Psoas muscle (tissue), 7 donors: ENCODE measurements at regions not wholly inside any gene's neighbourhood (a gene's known extent, or its start where the extent isn't known, plus 50 kb on each side); places are given as distances from the start of the nearest gene placed in this dataset.

ENCODE experiments used
- ATAC-seq, 4 donors: fragments of 200-7000 bp; cut with Tn5 transposase; one replicate each; pipeline ENCODE4 v1.9.1; 2020; ENCODE audit warnings: moderate library complexity in 3 of 4, mild to moderate bottlenecking in 2 of 4
- DNase-seq, 2 donors: peaks; one replicate each; pipeline ENCODE4 v3.0.0-alpha.2; 2020
- H3K27ac ChIP-seq: fragments of 200-600 bp; one replicate; pipeline ENCODE4 v1.8.0; 2022
- H3K27me3 ChIP-seq, 3 donors: fragments of 200-600 bp in 1 of 3; one replicate each; pipeline versions ENCODE4 v1.6.1 to v1.8.0; 2013 to 2022; ENCODE audit warnings: low read length in 2 of 3, mild to moderate bottlenecking in 2 of 3, moderate library complexity in 1 of 3; ENCODE audit not compliant: insufficient read depth in 3 of 3
- H3K36me3 ChIP-seq, 2 donors: fragments of 200-600 bp in 1 of 2; one replicate each; pipeline versions ENCODE4 v1.6.1 to v1.8.0; 2013 to 2022; ENCODE audit warnings: low read depth in 1 of 2, mild to moderate bottlenecking in 1 of 2, moderate library complexity in 1 of 2; ENCODE audit not compliant: insufficient read depth in 1 of 2
- H3K4me1 ChIP-seq: fragments of 200-600 bp; one replicate; pipeline ENCODE4 v1.8.0; 2022
- H3K4me3 ChIP-seq: fragments of 200-600 bp; one replicate; pipeline ENCODE4 v1.8.0; 2022; ENCODE audit warnings: mild to moderate bottlenecking
- H3K9me3 ChIP-seq: fragments of 200-600 bp; one replicate; pipeline ENCODE4 v1.8.0; 2022
- WGBS, 3 donors: extraction: QIAGEN DNeasy Blood & Tissue Kit; methylation state at CpG; one replicate each; pipeline versions ENCODE4 v1.1.6 to v1.1.7; 2013; 5-methylcytosine and 5-hydroxymethylcytosine counted together
- intact Hi-C, 2 donors: fragments of 100-400 bp; cut with DNase I; formaldehyde crosslinking; loops; one replicate each; pipeline versions ENCODE4 v1.11.0 to v1.14.2; 2022
- TF ChIP-seq, protein P1 (sequence below): fragments of 200-600 bp; IDR thresholded peaks from one replicate; pipeline ENCODE4 v1.8.0; 2022; ENCODE audit warnings: antibody characterized with exemption
- donor health status: healthy with polysubstance abuse.
- donor health status: DM: no; HTN: no; CAD: no; lungs with moderate emphysema.
- donor health status: Bipolar disorder and iron deficiency.
- donor health status: healthy.
- donor health status: DM: yes; HTN: yes; CAD: no.
- donor health status: DM: no; HTN: no; CAD: no.
- donor health status: DM: yes; HTN: yes; CAD: no.

- H3K27me3 ChIP-seq, result peaks cover 0 to 71% (median 20%) of the 10 kb centered on the region in 3 donors
- TF ChIP-seq, protein P1, sequence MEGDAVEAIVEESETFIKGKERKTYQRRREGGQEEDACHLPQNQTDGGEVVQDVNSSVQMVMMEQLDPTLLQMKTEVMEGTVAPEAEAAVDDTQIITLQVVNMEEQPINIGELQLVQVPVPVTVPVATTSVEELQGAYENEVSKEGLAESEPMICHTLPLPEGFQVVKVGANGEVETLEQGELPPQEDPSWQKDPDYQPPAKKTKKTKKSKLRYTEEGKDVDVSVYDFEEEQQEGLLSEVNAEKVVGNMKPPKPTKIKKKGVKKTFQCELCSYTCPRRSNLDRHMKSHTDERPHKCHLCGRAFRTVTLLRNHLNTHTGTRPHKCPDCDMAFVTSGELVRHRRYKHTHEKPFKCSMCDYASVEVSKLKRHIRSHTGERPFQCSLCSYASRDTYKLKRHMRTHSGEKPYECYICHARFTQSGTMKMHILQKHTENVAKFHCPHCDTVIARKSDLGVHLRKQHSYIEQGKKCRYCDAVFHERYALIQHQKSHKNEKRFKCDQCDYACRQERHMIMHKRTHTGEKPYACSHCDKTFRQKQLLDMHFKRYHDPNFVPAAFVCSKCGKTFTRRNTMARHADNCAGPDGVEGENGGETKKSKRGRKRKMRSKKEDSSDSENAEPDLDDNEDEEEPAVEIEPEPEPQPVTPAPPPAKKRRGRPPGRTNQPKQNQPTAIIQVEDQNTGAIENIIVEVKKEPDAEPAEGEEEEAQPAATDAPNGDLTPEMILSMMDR, result no peak
- ATAC-seq, result no peak
- H3K27ac ChIP-seq, result no peak overlapping the region
- no peak for DNase-seq
- H3K36me3 ChIP-seq, result no peaks in the 10 kb centered on the region
- H3K4me1 ChIP-seq, result no peaks in the 10 kb centered on the region
- intact Hi-C loops, result no loop called here
- WGBS, 3 donors, result 84 to 87% (median 86%) methylated on average over 12 of the region's 12 CpGs
- no peak overlapping the region for H3K4me3 ChIP-seq
- no peaks in the 10 kb centered on the region for H3K9me3 ChIP-seq
Observed at GRCh38 chr4:3647421-3647820, 115.2 kb upstream of the LRPAP1 start.

GRCh38 chr4:3645711-3646679 lies 113.8 kb upstream of the LRPAP1 start:
- intact Hi-C loops, result no loop called here
- Histone ChIP-seq H3K4me3 (no peak overlapping the region), H3K4me1 (no peaks in the 10 kb centered on the region), H3K36me3 (no peaks in the 10 kb centered on the region), H3K9me3 (no peaks in the 10 kb centered on the region), H3K27ac (no peak overlapping the region), H3K27me3 (peaks cover 0 to 57% (median 13%) of the 10 kb centered on the region in 3 donors)
- ATAC-seq, result no peak
- WGBS, 3 donors, result 40 to 45% (median 41%) methylated on average over 28 of the region's 28 CpGs
- no peak for DNase-seq
- TF ChIP-seq, protein P1, result no peak

DNA sequence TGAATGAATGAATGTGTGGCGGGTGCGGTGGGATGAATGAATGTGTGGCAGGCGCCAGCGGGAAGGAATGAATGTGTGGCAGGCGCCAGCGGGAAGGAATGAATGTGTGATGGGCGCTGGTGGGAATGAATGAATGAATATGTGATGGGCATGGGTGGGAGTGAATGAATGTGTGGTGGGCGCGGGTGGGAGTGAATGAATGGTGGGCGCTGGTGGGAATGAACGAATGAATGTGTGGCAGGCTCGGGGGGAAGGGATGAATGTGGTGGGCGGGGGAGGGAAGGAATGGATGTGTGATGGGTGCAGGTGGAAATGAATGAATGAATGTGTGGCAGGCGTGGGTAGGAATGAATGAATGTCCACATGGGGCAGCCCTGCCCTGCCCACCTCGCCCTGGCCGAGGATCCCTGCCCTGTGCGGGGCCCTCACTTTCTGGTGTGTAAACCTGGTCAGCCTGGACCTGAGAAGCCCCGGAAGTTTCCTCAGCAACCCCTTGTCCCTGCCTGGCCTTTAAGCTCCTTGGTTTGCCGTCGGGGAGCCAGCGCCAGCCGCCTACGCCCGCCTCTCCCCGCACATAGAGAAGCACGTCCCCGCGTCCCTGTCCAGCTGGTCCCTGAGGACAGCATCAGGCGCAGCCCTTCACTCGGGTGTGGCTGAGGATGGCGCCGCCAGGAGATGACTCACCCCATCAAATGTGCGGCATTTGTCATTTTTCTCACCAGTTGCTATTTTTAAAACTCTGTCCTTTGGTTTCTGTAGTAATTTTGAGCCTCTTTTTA lies 112.8 kb upstream of the LRPAP1 start:
- Histone ChIP-seq H3K4me3 (no peak overlapping the region), H3K27ac (no peak overlapping the region), H3K4me1 (no peaks in the 10 kb centered on the region), H3K27me3 (peaks cover 0 to 48% (median 12%) of the 10 kb centered on the region in 3 donors), H3K9me3 (no peaks in the 10 kb centered on the region), H3K36me3 (no peaks in the 10 kb centered on the region)
- WGBS, 3 donors, result 41 to 57% (median 44%) methylated on average over 30 to 33 of the region's 33 CpGs
- TF ChIP-seq, protein P1, result no peak
- intact Hi-C loops, result no loop called here
- DNase-seq (no peak), ATAC-seq (no peak)

- intact Hi-C loops, result no loop called here
- Histone ChIP-seq H3K4me3 (no peak overlapping the region), H3K9me3 (no peaks in the 10 kb centered on the region), H3K27ac (no peak overlapping the region), H3K36me3 (no peaks in the 10 kb centered on the region), H3K4me1 (no peaks in the 10 kb centered on the region), H3K27me3 (peaks cover 0 to 45% (median 14%) of the 10 kb centered on the region in 3 donors)
- TF ChIP-seq, protein P1, result no peak
- no peak for DNase-seq
- 86 to 89% (median 88%) methylated on average over 26 of the region's 26 CpGs for WGBS, 3 donors
- no peak for ATAC-seq
Observed at GRCh38 chr4:3643518-3644433, 111.6 kb upstream of the LRPAP1 start.
